ENCODE measurements at regions not wholly inside any gene's neighbourhood (a gene's known extent, or its start where the extent isn't known, plus 50 kb on each side); places are given as distances from the start of the nearest gene placed in this dataset.
"Not testable (repeated sequence)": the region's sequence is repeated elsewhere in the genome, so short reads cannot be mapped to it uniquely, and the experiment has no call there.

- H3K9ac ChIP-seq (ENCODE audit: extremely low read depth, low read length, poor library complexity, severe bottlenecking), result no peak overlapping the region
- TF ChIP-seq CTCF (conservative IDR thresholded peaks at IDR 0.05), result no peak
- no peaks in the 10 kb centered on the region for H3K36me3 Mint-ChIP-seq (ENCODE audit: low read depth)
- WGBS, 2 experiments (ENCODE audit: insufficient coverage in 1 of 2, insufficient read length in 1 of 2), result 93 to 95% methylated on average over 8 to 9 of the region's 9 CpGs
- no peaks in the 10 kb centered on the region for H3K9me3 ChIP-seq (ENCODE audit: control insufficient read depth, low read length)
- no peak overlapping the region for H3K27ac ChIP-seq (ENCODE audit: low read depth, low read length)
- H3K4me3 ChIP-seq (ENCODE audit: low read length), result no peak overlapping the region
- H3K27me3 Mint-ChIP-seq (ENCODE audit: insufficient read depth), result peaks cover 5% of the 10 kb centered on the region
- H3K4me1 ChIP-seq (ENCODE audit: control insufficient read depth, insufficient read depth, low read length), result no peaks in the 10 kb centered on the region
- peaks cover 5% of the 10 kb centered on the region for H3K27me3 ChIP-seq (ENCODE audit: control insufficient read depth, insufficient read depth, low read length, poor library complexity, severe bottlenecking)
- H3K9me3 Mint-ChIP-seq, result no peaks in the 10 kb centered on the region
- no peak for DNase-seq
- H3K4me1 Mint-ChIP-seq, result no peaks in the 10 kb centered on the region
- no peak overlapping the region for H3K4me3 Mint-ChIP-seq
- no peak overlapping the region for H3K27ac Mint-ChIP-seq
- no peaks in the 10 kb centered on the region for H3K36me3 ChIP-seq (ENCODE audit: control insufficient read depth, insufficient read depth, low read length)
These were observed 123.8 kb upstream of the CDH5 start for GRCh38 chr16:66242672-66243071.

- not testable (repeated sequence) for H3K27ac Mint-ChIP-seq; H3K27me3 Mint-ChIP-seq (ENCODE audit: insufficient read depth); H3K9me3 Mint-ChIP-seq; H3K4me3 ChIP-seq (ENCODE audit: low read length); H3K9me3 ChIP-seq (ENCODE audit: control insufficient read depth, low read length); DNase-seq; H3K9ac ChIP-seq (ENCODE audit: extremely low read depth, low read length, poor library complexity, severe bottlenecking); H3K4me1 Mint-ChIP-seq; H3K36me3 ChIP-seq (ENCODE audit: control insufficient read depth, insufficient read depth, low read length); H3K27ac ChIP-seq (ENCODE audit: low read depth, low read length); H3K4me3 Mint-ChIP-seq; H3K36me3 Mint-ChIP-seq (ENCODE audit: low read depth); H3K27me3 ChIP-seq (ENCODE audit: control insufficient read depth, insufficient read depth, low read length, poor library complexity, severe bottlenecking); H3K4me1 ChIP-seq (ENCODE audit: control insufficient read depth, insufficient read depth, low read length)
- WGBS, 2 experiments (ENCODE audit: insufficient coverage in 1 of 2, insufficient read length in 1 of 2), result 85 to 88% methylated on average over 6 of the region's 6 CpGs
These were observed 124.3 kb upstream of the CDH5 start for GRCh38 chr16:66242206-66242605.

GRCh38 chr16:66240631-66241395, 125.7 kb upstream of the CDH5 start:
- Histone ChIP-seq H3K4me3 (ENCODE audit: low read length) (no peak overlapping the region), H3K27me3 (ENCODE audit: control insufficient read depth, insufficient read depth, low read length, poor library complexity, severe bottlenecking) (peaks cover 15% of the 10 kb centered on the region), H3K9me3 (ENCODE audit: control insufficient read depth, low read length) (no peaks in the 10 kb centered on the region), H3K27ac (ENCODE audit: low read depth, low read length) (peak overlapping the region; percentile 14), H3K4me1 (ENCODE audit: control insufficient read depth, insufficient read depth, low read length) (no peaks in the 10 kb centered on the region), H3K36me3 (ENCODE audit: control insufficient read depth, insufficient read depth, low read length) (no peaks in the 10 kb centered on the region), H3K9ac (ENCODE audit: extremely low read depth, low read length, poor library complexity, severe bottlenecking) (no peak overlapping the region)
- Mint-ChIP-seq H3K36me3 (ENCODE audit: low read depth) (no peaks in the 10 kb centered on the region), H3K4me1 (no peaks in the 10 kb centered on the region), H3K4me3 (no peak overlapping the region), H3K9me3 (no peaks in the 10 kb centered on the region), H3K27me3 (ENCODE audit: insufficient read depth) (peaks cover 13% of the 10 kb centered on the region), H3K27ac (no peak overlapping the region)
- DNase-seq, result no peak
- WGBS, 2 experiments (ENCODE audit: insufficient coverage in 1 of 2, insufficient read length in 1 of 2), result 83 to 95% methylated on average over 4 to 8 of the region's 8 CpGs
- no peak for TF ChIP-seq CTCF (conservative IDR thresholded peaks at IDR 0.05)

GRCh38 chr16:66240088-66240487, 126.4 kb upstream of the CDH5 start:
- no peak overlapping the region for H3K4me3 ChIP-seq (ENCODE audit: low read length)
- no peak overlapping the region for H3K27ac ChIP-seq (ENCODE audit: low read depth, low read length)
- H3K36me3 ChIP-seq (ENCODE audit: control insufficient read depth, insufficient read depth, low read length), result no peaks in the 10 kb centered on the region
- Mint-ChIP-seq H3K27me3 (ENCODE audit: insufficient read depth) (peaks cover 18% of the 10 kb centered on the region), H3K4me1 (no peaks in the 10 kb centered on the region), H3K9me3 (no peaks in the 10 kb centered on the region), H3K27ac (no peak overlapping the region), H3K36me3 (ENCODE audit: low read depth) (no peaks in the 10 kb centered on the region), H3K4me3 (no peak overlapping the region)
- H3K27me3 ChIP-seq (ENCODE audit: control insufficient read depth, insufficient read depth, low read length, poor library complexity, severe bottlenecking), result peaks cover 15% of the 10 kb centered on the region
- no peaks in the 10 kb centered on the region for H3K4me1 ChIP-seq (ENCODE audit: control insufficient read depth, insufficient read depth, low read length)
- no peak for TF ChIP-seq CTCF (conservative IDR thresholded peaks at IDR 0.05)
- no peak overlapping the region for H3K9ac ChIP-seq (ENCODE audit: extremely low read depth, low read length, poor library complexity, severe bottlenecking)
- no peaks in the 10 kb centered on the region for H3K9me3 ChIP-seq (ENCODE audit: control insufficient read depth, low read length)
- no peak for DNase-seq
- 89 to 93% methylated on average over 6 of the region's 6 CpGs for WGBS, 2 experiments (ENCODE audit: insufficient coverage in 1 of 2, insufficient read length in 1 of 2)

All from endodermal cell (in vitro differentiated cells).